Caco-2 (cell line): ENCODE measurements at regions not wholly inside any gene's neighbourhood (a gene's known extent, or its start where the extent isn't known, plus 50 kb on each side); places are given as distances from the start of the nearest gene placed in this dataset.

ENCODE experiments used
- BruUV-seq: library from RNA; stranded (reverse); fragments of 400-500 nt; replicated peaks from 2 replicates; lab custom pipeline; 2021; lab: Mats Ljungman, UMichigan
- CTCF ChIA-PET: fragments of 300-600 bp; sonication (Branson Sonifier 250); formaldehyde crosslinking; loops from one replicate; lab custom pipeline; 2022; ENCODE audit warnings: antibody characterized with exemption; lab: Charles Lee
- POLR2A ChIA-PET: fragments of 300-600 bp; sonication (Branson Sonifier 250); formaldehyde crosslinking; loops from one replicate; lab custom pipeline; 2022; ENCODE audit warnings: antibody characterized with exemption; lab: Charles Lee
- DNase-seq, 2 experiments: peaks; one replicate each; pipeline versions ENCODE4 v3.0.0 to v3.0.0-alpha.2; 2020 to 2022
- H3K27me3 ChIP-seq: replicated peaks from 2 replicates; pipeline ENCODE4 v1.6.0; 2011; ENCODE audit warnings: low read length; ENCODE audit not compliant: control insufficient read depth, insufficient read depth
- H3K36me3 ChIP-seq: 2 replicates; pipeline ENCODE4 v1.5.1; 2011; ENCODE audit warnings: low read length; ENCODE audit not compliant: control insufficient read depth, insufficient read depth
- H3K4me1 ChIP-seq: fragments of 250-450 bp; sonication (Bioruptor Pico); 2 replicates; pipeline ENCODE4 v1.5.1; 2020; ENCODE audit warnings: mild to moderate bottlenecking
- H3K4me3 ChIP-seq: 2 replicates; pipeline ENCODE4 v1.5.1; 2011; ENCODE audit warnings: low read depth, mild to moderate bottlenecking, control low read depth, low read length
- H3K9me3 ChIP-seq: fragments of 250-450 bp; sonication (Bioruptor Pico); 2 replicates; pipeline ENCODE4 v1.5.1; 2020; ENCODE audit warnings: mild to moderate bottlenecking, moderate library complexity
- H3K27ac Mint-ChIP-seq: one replicate; pipeline ENCODE4 v1.8.0; 2022; ENCODE audit warnings: mixed read lengths; ENCODE audit not compliant: unreplicated experiment
- H3K27me3 Mint-ChIP-seq: one replicate; pipeline ENCODE4 v1.8.0; 2022; ENCODE audit warnings: mixed read lengths; ENCODE audit not compliant: insufficient read depth, unreplicated experiment
- H3K36me3 Mint-ChIP-seq: one replicate; pipeline ENCODE4 v1.8.0; 2022; ENCODE audit warnings: mild to moderate bottlenecking, mixed read lengths; ENCODE audit not compliant: insufficient read depth, unreplicated experiment
- H3K4me1 Mint-ChIP-seq: one replicate; pipeline ENCODE4 v1.8.0; 2022; ENCODE audit warnings: low read depth, mixed read lengths; ENCODE audit not compliant: unreplicated experiment
- H3K4me3 Mint-ChIP-seq: one replicate; pipeline ENCODE4 v1.8.0; 2022; ENCODE audit warnings: mild to moderate bottlenecking, moderate library complexity, mixed read lengths; ENCODE audit not compliant: unreplicated experiment
- H3K9me3 Mint-ChIP-seq: one replicate; pipeline ENCODE4 v1.8.0; 2022; ENCODE audit warnings: mixed read lengths; ENCODE audit not compliant: unreplicated experiment
- CTCF ChIP-seq, 2 experiments: fragments of 200-600 bp in 1 of 2; IDR thresholded peaks; 1 replicate in 1 of 2; 2 replicates in 1 of 2; pipeline versions ENCODE4 v1.5.1 to v1.8.0; 2011 to 2022; ENCODE audit warnings: antibody characterized with exemption in 1 of 2, control low read depth in 1 of 2, inconsistent platforms in 1 of 2, low read depth in 1 of 2, low read length in 1 of 2, mild to moderate bottlenecking in 1 of 2, moderate library complexity in 1 of 2; ENCODE audit not compliant: insufficient read depth in 1 of 2, severe bottlenecking in 1 of 2, unreplicated experiment in 1 of 2
- intact Hi-C: fragments of 100-400 bp; cut with micrococcal nuclease; formaldehyde crosslinking; loops from one replicate; pipeline ENCODE4 v1.10.0; 2022; ENCODE audit not compliant: unreplicated experiment

GRCh38 chr14:71183876-71184689 is 276.8 kb downstream of the PCNX1 start:
- Histone ChIP-seq H3K4me3 (no peak overlapping the region), H3K9me3 (no peaks in the 10 kb centered on the region), H3K4me1 (peaks cover 28% of the 10 kb centered on the region), H3K27me3 (no peaks in the 10 kb centered on the region), H3K36me3 (no peaks in the 10 kb centered on the region)
- H3K27ac Mint-ChIP-seq = no peak overlapping the region
- no peaks in the 10 kb centered on the region for H3K36me3 Mint-ChIP-seq
- BruUV-seq = no TSS peak
- peaks cover 9% of the 10 kb centered on the region for H3K9me3 Mint-ChIP-seq
- TF ChIP-seq CTCF (IDR thresholded peaks at IDR 0.05; ENCODE audit: insufficient read depth in 1 of 2, low read depth in 1 of 2, low read length in 1 of 2, severe bottlenecking in 1 of 2, unreplicated experiment in 1 of 2) = no peak
- ChIA-PET CTCF (interaction anchor here (0.6 kb wide), 1 partner anchor 45 kb away, joined by 3 read pairs; no protein-coding TSS in a partner anchor), POLR2A (no interaction called here)
- H3K4me1 Mint-ChIP-seq = peaks cover 16% of the 10 kb centered on the region
- no peak for DNase-seq
- no peaks in the 10 kb centered on the region for H3K27me3 Mint-ChIP-seq
- no peak overlapping the region for H3K4me3 Mint-ChIP-seq
- intact Hi-C loops = no loop called here

GRCh38 chr14:71185637-71186036 is 278.4 kb downstream of the PCNX1 start:
- POLR2A ChIA-PET = no interaction called here
- no peak for DNase-seq

More at GRCh38 chr14:71185637-71186036, 278.4 kb downstream of the PCNX1 start:
- intact Hi-C loops = no loop called here
- H3K4me3 ChIP-seq = no peak overlapping the region
- H3K9me3 ChIP-seq = no peaks in the 10 kb centered on the region
- no peaks in the 10 kb centered on the region for H3K36me3 Mint-ChIP-seq
- no peak for TF ChIP-seq CTCF (IDR thresholded peaks at IDR 0.05; ENCODE audit: insufficient read depth in 1 of 2, low read depth in 1 of 2, low read length in 1 of 2, severe bottlenecking in 1 of 2, unreplicated experiment in 1 of 2)
- peaks cover 31% of the 10 kb centered on the region for H3K4me1 ChIP-seq
- CTCF ChIA-PET = no interaction called here
- no peaks in the 10 kb centered on the region for H3K27me3 Mint-ChIP-seq
- no peaks in the 10 kb centered on the region for H3K27me3 ChIP-seq
- H3K9me3 Mint-ChIP-seq = peaks cover 9% of the 10 kb centered on the region
- no peaks in the 10 kb centered on the region for H3K36me3 ChIP-seq
- H3K4me1 Mint-ChIP-seq = peaks cover 22% of the 10 kb centered on the region
- H3K4me3 Mint-ChIP-seq = no peak overlapping the region
- no peak overlapping the region for H3K27ac Mint-ChIP-seq
- no TSS peak for BruUV-seq
